GM12878 (cell line): ENCODE measurements at regions not wholly inside any gene's neighbourhood (a gene's known extent, or its start where the extent isn't known, plus 50 kb on each side); places are given as distances from the start of the nearest gene placed in this dataset.

Source experiments
- BACH1 ChIP-seq: fragments of 450-650 bp; IDR thresholded peaks from 2 replicates; pipeline ENCODE4 v1.6.1; 2017; ENCODE audit warnings: mild to moderate bottlenecking, borderline replicate concordance
- DPF2 ChIP-seq: fragments of 450-650 bp; IDR thresholded peaks from 2 replicates; pipeline ENCODE4 v1.6.1; 2017; ENCODE audit warnings: mild to moderate bottlenecking
- IKZF1 ChIP-seq: fragments of 450-650 bp; conservative IDR thresholded peaks from 2 replicates; pipeline ENCODE4 v1.6.1; 2017; ENCODE audit warnings: antibody characterized with exemption, mild to moderate bottlenecking
- IRF4 ChIP-seq: IDR thresholded peaks from 2 replicates; pipeline ENCODE4 v1.6.1; 2011; ENCODE audit warnings: low read depth, low read length
- NBN ChIP-seq: fragments of 450-650 bp; IDR thresholded peaks from 2 replicates; pipeline ENCODE4 v1.6.1; 2016
- NRF1 ChIP-seq: conservative IDR thresholded peaks from 2 replicates; pipeline ENCODE4 v1.6.1; 2011; ENCODE audit warnings: mild to moderate bottlenecking, low read depth, low read length, improper control_type of control experiment
- SIX5 ChIP-seq: IDR thresholded peaks from 2 replicates; pipeline ENCODE4 v1.6.1; 2011; ENCODE audit warnings: mild to moderate bottlenecking, low read depth, low read length, moderate library complexity; ENCODE audit not compliant: severe bottlenecking
- TCF3 ChIP-seq: IDR thresholded peaks from 2 replicates; pipeline ENCODE4 v1.6.1; 2012; ENCODE audit warnings: low read depth, mild to moderate bottlenecking, low read length, borderline replicate concordance; ENCODE audit not compliant: insufficient read depth
- TF ChIP-seq, protein P1 (sequence below): fragments of 450-650 bp; IDR thresholded peaks from 2 replicates; pipeline ENCODE4 v1.6.1; 2016; ENCODE audit warnings: mild to moderate bottlenecking, moderate library complexity, borderline replicate concordance
- TF ChIP-seq, protein P2 (sequence below): IDR thresholded peaks from 2 replicates; pipeline ENCODE4 v1.6.1; 2011; ENCODE audit warnings: low read depth, mild to moderate bottlenecking, low read length, moderate library complexity, borderline replicate concordance; ENCODE audit errors: extremely low read depth

DNA sequence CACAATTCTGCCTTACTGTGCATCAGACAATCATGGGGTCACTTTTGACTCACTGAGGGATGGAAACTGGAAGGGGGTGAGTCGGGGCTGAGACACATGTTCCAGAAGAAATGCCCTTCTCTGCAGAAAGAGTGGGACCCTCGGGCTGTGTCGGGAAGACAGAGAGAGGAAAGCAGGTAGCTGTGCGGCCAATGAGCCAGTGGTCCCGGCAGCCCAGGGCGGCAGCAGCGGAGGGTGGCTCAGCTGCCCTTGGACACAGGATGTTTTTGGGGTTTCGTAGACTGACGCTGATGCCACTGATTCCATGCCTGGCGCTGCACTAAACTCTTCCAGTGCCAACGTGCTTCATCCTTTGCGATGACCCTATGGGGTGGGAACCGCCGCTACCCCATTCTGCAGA, 78.4 kb upstream of the PPP1R26 start (continued):
- TF ChIP-seq, protein P1, sequence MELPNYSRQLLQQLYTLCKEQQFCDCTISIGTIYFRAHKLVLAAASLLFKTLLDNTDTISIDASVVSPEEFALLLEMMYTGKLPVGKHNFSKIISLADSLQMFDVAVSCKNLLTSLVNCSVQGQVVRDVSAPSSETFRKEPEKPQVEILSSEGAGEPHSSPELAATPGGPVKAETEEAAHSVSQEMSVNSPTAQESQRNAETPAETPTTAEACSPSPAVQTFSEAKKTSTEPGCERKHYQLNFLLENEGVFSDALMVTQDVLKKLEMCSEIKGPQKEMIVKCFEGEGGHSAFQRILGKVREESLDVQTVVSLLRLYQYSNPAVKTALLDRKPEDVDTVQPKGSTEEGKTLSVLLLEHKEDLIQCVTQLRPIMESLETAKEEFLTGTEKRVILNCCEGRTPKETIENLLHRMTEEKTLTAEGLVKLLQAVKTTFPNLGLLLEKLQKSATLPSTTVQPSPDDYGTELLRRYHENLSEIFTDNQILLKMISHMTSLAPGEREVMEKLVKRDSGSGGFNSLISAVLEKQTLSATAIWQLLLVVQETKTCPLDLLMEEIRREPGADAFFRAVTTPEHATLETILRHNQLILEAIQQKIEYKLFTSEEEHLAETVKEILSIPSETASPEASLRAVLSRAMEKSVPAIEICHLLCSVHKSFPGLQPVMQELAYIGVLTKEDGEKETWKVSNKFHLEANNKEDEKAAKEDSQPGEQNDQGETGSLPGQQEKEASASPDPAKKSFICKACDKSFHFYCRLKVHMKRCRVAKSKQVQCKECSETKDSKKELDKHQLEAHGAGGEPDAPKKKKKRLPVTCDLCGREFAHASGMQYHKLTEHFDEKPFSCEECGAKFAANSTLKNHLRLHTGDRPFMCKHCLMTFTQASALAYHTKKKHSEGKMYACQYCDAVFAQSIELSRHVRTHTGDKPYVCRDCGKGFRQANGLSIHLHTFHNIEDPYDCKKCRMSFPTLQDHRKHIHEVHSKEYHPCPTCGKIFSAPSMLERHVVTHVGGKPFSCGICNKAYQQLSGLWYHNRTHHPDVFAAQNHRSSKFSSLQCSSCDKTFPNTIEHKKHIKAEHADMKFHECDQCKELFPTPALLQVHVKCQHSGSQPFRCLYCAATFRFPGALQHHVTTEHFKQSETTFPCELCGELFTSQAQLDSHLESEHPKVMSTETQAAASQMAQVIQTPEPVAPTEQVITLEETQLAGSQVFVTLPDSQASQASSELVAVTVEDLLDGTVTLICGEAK, result no peak
- TF ChIP-seq NRF1, result no peak
- no peak for TF ChIP-seq TCF3
- TF ChIP-seq IRF4, result no peak
- TF ChIP-seq DPF2, result no peak
- no peak for TF ChIP-seq SIX5
- TF ChIP-seq, protein P2, sequence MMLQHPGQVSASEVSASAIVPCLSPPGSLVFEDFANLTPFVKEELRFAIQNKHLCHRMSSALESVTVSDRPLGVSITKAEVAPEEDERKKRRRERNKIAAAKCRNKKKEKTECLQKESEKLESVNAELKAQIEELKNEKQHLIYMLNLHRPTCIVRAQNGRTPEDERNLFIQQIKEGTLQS, result no peak
- TF ChIP-seq IKZF1, result no peak
- no peak for TF ChIP-seq BACH1
- TF ChIP-seq NBN, result no peak
